H1 (cell line): ENCODE measurements at regions not wholly inside any gene's neighbourhood (a gene's known extent, or its start where the extent isn't known, plus 50 kb on each side); places are given as distances from the start of the nearest gene placed in this dataset.

Source experiments
- CBX5 ChIP-seq: fragments of 300-800, 300-1000 bp; sonication (generic); IDR thresholded peaks from 2 replicates; pipeline ENCODE4 v1.7.1; 2016; ENCODE audit warnings: antibody characterized with exemption, low read length, low read depth
- CHD2 ChIP-seq: IDR thresholded peaks from 2 replicates; pipeline ENCODE4 v1.6.1; 2012; ENCODE audit warnings: low read length, improper control_type of control experiment
- EP300 ChIP-seq, 2 experiments: IDR thresholded peaks; 1 replicate in 1 of 2; 2 replicates in 1 of 2; pipeline ENCODE4 v1.6.1; 2011 to 2012; ENCODE audit warnings: low read depth in 2 of 2, low read length in 2 of 2, mild to moderate bottlenecking in 2 of 2, borderline replicate concordance in 1 of 2, inconsistent platforms in 1 of 2, moderate library complexity in 1 of 2
- EZH2 ChIP-seq: fragments of 200-600 bp; sonication (generic); IDR thresholded peaks from 2 replicates; pipeline ENCODE4 v1.7.1; 2012; ENCODE audit warnings: low read depth, mild to moderate bottlenecking, moderate library complexity, low read length, inconsistent platforms; ENCODE audit not compliant: severe bottlenecking
- PHF8 ChIP-seq: fragments of 200-600 bp; sonication (generic); conservative IDR thresholded peaks from 2 replicates; pipeline ENCODE4 v1.7.1; 2012; ENCODE audit warnings: low read depth, mild to moderate bottlenecking, inconsistent platforms, low read length, moderate library complexity
- POLR2A ChIP-seq, 2 experiments: IDR thresholded peaks; 1 replicate in 1 of 2; 2 replicates in 1 of 2; pipeline ENCODE4 v1.6.1; 2011; ENCODE audit warnings: low read depth in 2 of 2, low read length in 2 of 2, mild to moderate bottlenecking in 2 of 2; ENCODE audit errors: control extremely low read depth in 1 of 2
- ZNF274 ChIP-seq: IDR thresholded peaks from 2 replicates; pipeline ENCODE4 v1.7.0; 2012; ENCODE audit warnings: low read length, borderline replicate concordance; ENCODE audit errors: extremely low read depth
- TF ChIP-seq, protein P1 (sequence below), 3 experiments: IDR thresholded peaks; 1 replicate in 2 of 3; 2 replicates in 1 of 3; pipeline versions ENCODE4 v1.5.1 to v1.6.1; 2011; ENCODE audit warnings: low read length in 3 of 3, mild to moderate bottlenecking in 3 of 3, inconsistent platforms in 2 of 3, low read depth in 1 of 3, moderate library complexity in 1 of 3; ENCODE audit not compliant: insufficient read depth in 1 of 3; ENCODE audit errors: control extremely low read depth in 1 of 3

DNA sequence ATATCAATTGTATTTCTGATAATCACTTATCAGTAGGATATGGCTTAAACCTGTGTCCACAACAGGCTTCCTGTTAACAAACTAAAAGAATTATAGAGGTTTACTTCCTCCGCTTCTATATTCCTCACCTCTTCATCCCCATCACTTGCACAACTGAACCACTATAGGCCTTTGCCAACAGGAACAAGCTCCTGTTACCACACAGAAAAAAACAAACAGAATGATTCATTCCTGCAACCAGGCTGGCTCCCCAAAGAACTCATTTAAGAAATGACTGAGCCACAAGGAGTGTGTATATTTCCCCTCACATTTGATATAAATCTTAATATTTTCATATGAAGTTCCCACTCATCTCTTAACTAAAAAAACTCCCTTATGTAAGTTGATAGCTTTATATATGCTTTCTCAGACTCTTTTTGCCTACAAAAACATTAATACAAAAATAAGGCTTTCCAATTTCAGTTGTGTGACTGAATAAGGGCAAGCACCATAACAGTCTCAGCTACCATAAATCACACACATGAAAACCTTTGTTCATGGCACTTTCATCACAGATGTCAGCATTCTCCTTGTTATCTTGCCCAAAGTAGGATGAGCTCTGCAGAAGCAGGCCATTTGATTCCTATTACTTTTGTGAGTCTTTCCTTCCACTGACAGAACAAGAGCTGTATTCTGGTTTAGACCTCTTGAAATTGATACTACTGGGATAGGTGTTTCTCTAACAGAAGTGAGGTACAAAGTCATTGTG lies 366.8 kb downstream of the SLITRK1 start:
- TF ChIP-seq, protein P1, sequence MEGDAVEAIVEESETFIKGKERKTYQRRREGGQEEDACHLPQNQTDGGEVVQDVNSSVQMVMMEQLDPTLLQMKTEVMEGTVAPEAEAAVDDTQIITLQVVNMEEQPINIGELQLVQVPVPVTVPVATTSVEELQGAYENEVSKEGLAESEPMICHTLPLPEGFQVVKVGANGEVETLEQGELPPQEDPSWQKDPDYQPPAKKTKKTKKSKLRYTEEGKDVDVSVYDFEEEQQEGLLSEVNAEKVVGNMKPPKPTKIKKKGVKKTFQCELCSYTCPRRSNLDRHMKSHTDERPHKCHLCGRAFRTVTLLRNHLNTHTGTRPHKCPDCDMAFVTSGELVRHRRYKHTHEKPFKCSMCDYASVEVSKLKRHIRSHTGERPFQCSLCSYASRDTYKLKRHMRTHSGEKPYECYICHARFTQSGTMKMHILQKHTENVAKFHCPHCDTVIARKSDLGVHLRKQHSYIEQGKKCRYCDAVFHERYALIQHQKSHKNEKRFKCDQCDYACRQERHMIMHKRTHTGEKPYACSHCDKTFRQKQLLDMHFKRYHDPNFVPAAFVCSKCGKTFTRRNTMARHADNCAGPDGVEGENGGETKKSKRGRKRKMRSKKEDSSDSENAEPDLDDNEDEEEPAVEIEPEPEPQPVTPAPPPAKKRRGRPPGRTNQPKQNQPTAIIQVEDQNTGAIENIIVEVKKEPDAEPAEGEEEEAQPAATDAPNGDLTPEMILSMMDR (IDR thresholded peaks at IDR 0.05; ENCODE audit: control extremely low read depth in 1 of 3, insufficient read depth in 1 of 3, low read depth in 1 of 3, low read length in 3 of 3) = no peak
- no peak for TF ChIP-seq PHF8
- TF ChIP-seq EZH2 = no peak
- TF ChIP-seq EP300 (IDR thresholded peaks at IDR 0.05; ENCODE audit: borderline replicate concordance in 1 of 2, low read depth in 2 of 2, low read length in 2 of 2) = no peak
- no peak for TF ChIP-seq CHD2
- TF ChIP-seq POLR2A (IDR thresholded peaks at IDR 0.05; ENCODE audit: control extremely low read depth in 1 of 2, low read depth in 2 of 2, low read length in 2 of 2) = no peak
- no peak for TF ChIP-seq ZNF274
- TF ChIP-seq CBX5 = no peak
